ENCODE measurements at regions not wholly inside any gene's neighbourhood (a gene's known extent, or its start where the extent isn't known, plus 50 kb on each side); places are given as distances from the start of the nearest gene placed in this dataset.

GRCh38 chr4:120617171-120617570 lies 305.4 kb downstream of the PRDM5 start:
- Histone ChIP-seq H3K27ac (ENCODE audit: low read depth in 2 of 2, low read length in 1 of 2) (no peak overlapping the region), H3K9me3 (no peaks in the 10 kb centered on the region), H3K4me3 (ENCODE audit: low read depth in 2 of 2, low read length in 1 of 2) (no peak overlapping the region), H3K9ac (no peak overlapping the region), H2AFZ (ENCODE audit: low read depth) (no peak overlapping the region), H3K4me1 (ENCODE audit: control insufficient read depth in 1 of 2, insufficient read depth in 2 of 2, low read depth in 1 of 2, low read length in 1 of 2) (no peaks in the 10 kb centered on the region; a peak in 1 of 4 replicates), H4K20me1 (ENCODE audit: insufficient read depth) (no peaks in the 10 kb centered on the region), H3K9me2 (no peaks in the 10 kb centered on the region), H3K79me2 (ENCODE audit: insufficient read depth) (no peaks in the 10 kb centered on the region), H3K4me2 (no peak overlapping the region), H3K36me3 (replicated peaks in 1 of 2; ENCODE audit: control insufficient read depth in 1 of 2, insufficient read depth in 2 of 2, low read length in 1 of 2) (no peaks in the 10 kb centered on the region), H3F3A (replicated peaks; ENCODE audit: insufficient read depth) (no peaks in the 10 kb centered on the region), H3K27me3 (ENCODE audit: insufficient read depth) (no peaks in the 10 kb centered on the region)
- POLR2A ChIA-PET: no interaction called here
- no peak for DNase-seq
- CTCF ChIA-PET: no interaction called here
- no peak for TF ChIP-seq GABPA (IDR thresholded peaks at IDR 0.05; ENCODE audit: low read depth)
- TF ChIP-seq RAD21 (IDR thresholded peaks at IDR 0.05; ENCODE audit: low read length): no peak
- no peak for TF ChIP-seq GATA2 (CRISPR knock-in tag; IDR thresholded peaks at IDR 0.05)
- TF ChIP-seq CHD2 (IDR thresholded peaks at IDR 0.05; ENCODE audit: low read length, partially characterized antibody): no peak
- no peak for TF ChIP-seq TEAD4 (IDR thresholded peaks at IDR 0.05; ENCODE audit: borderline replicate concordance, insufficient read depth)
- no peak for TF ChIP-seq IRF3 (IDR thresholded peaks at IDR 0.05; ENCODE audit: low read depth, low read length)
- no peak for TF ChIP-seq NRF1 (IDR thresholded peaks at IDR 0.05; ENCODE audit: low read depth, low read length)
- no peak for TF ChIP-seq FOXJ3 (CRISPR knock-in tag; IDR thresholded peaks at IDR 0.05)
- no peak for TF ChIP-seq USF1 (IDR thresholded peaks at IDR 0.05; ENCODE audit: borderline replicate concordance, low read depth)

GRCh38 chr4:120616041-120616440 lies 306.5 kb downstream of the PRDM5 start:
- ChIA-PET POLR2A (no interaction called here), CTCF (no interaction called here)
- Histone ChIP-seq H4K20me1 (ENCODE audit: insufficient read depth) (no peaks in the 10 kb centered on the region), H3K36me3 (replicated peaks in 1 of 2; ENCODE audit: control insufficient read depth in 1 of 2, insufficient read depth in 2 of 2, low read length in 1 of 2) (no peaks in the 10 kb centered on the region), H3F3A (replicated peaks; ENCODE audit: insufficient read depth) (no peaks in the 10 kb centered on the region), H3K4me3 (ENCODE audit: low read depth in 2 of 2, low read length in 1 of 2) (no peak overlapping the region), H3K9me3 (no peaks in the 10 kb centered on the region), H3K27ac (ENCODE audit: low read depth in 2 of 2, low read length in 1 of 2) (no peak overlapping the region), H3K79me2 (ENCODE audit: insufficient read depth) (no peaks in the 10 kb centered on the region), H3K4me1 (ENCODE audit: control insufficient read depth in 1 of 2, insufficient read depth in 2 of 2, low read depth in 1 of 2, low read length in 1 of 2) (no peaks in the 10 kb centered on the region; a peak in 1 of 4 replicates), H3K9ac (no peak overlapping the region), H3K4me2 (no peak overlapping the region), H3K27me3 (ENCODE audit: insufficient read depth) (no peaks in the 10 kb centered on the region), H3K9me2 (no peaks in the 10 kb centered on the region), H2AFZ (ENCODE audit: low read depth) (no peak overlapping the region)
- WGBS (ENCODE audit: low lambda C conversion rate): 77% methylated on average over 1 of the region's 1 CpG
- no peak for DNase-seq
- no peak for TF ChIP-seq RXRA (IDR thresholded peaks at IDR 0.05; ENCODE audit: borderline replicate concordance, low read depth)
- no peak for TF ChIP-seq RCOR1 (IDR thresholded peaks at IDR 0.05; ENCODE audit: low read length)
- TF ChIP-seq IRF3 (IDR thresholded peaks at IDR 0.05; ENCODE audit: low read depth, low read length): no peak
- TF ChIP-seq USF2 (IDR thresholded peaks at IDR 0.05; ENCODE audit: borderline replicate concordance, low read depth, low read length): no peak
- TF ChIP-seq NFIC (IDR thresholded peaks at IDR 0.05; ENCODE audit: borderline replicate concordance): no peak
- no peak for TF ChIP-seq REST (IDR thresholded peaks at IDR 0.05; ENCODE audit: low read depth, low read length)
- no peak for TF ChIP-seq YY1 (IDR thresholded peaks at IDR 0.05; ENCODE audit: low read depth)
- TF ChIP-seq GATA2 (CRISPR knock-in tag; IDR thresholded peaks at IDR 0.05): no peak
- TF ChIP-seq EZH2phosphoT487 (IDR thresholded peaks at IDR 0.05; ENCODE audit: borderline replicate concordance, low read depth): no peak
- TF ChIP-seq MXI1 (IDR thresholded peaks at IDR 0.05; ENCODE audit: low read depth, low read length): no peak
- no peak for TF ChIP-seq TCF12 (IDR thresholded peaks at IDR 0.05)
- no peak for TF ChIP-seq SIN3A (IDR thresholded peaks at IDR 0.05; ENCODE audit: borderline replicate concordance, low read depth, low read length)
- no peak for TF ChIP-seq SMC3 (IDR thresholded peaks at IDR 0.05; ENCODE audit: low read depth, low read length)
